ENCODE measurements at regions not wholly inside any gene's neighbourhood (a gene's known extent, or its start where the extent isn't known, plus 50 kb on each side); places are given as distances from the start of the nearest gene placed in this dataset.

- TF ChIP-seq SP1 (IDR thresholded peaks at IDR 0.05) (no peak), ZNF384 (IDR thresholded peaks at IDR 0.05) (no peak), BHLHE40 (IDR thresholded peaks at IDR 0.05; ENCODE audit: borderline replicate concordance) (no peak), TARDBP (IDR thresholded peaks at IDR 0.05) (no peak), L3MBTL2 (conservative IDR thresholded peaks at IDR 0.05) (no peak), NFRKB (IDR thresholded peaks at IDR 0.05) (no peak), FOXM1 (IDR thresholded peaks at IDR 0.05; ENCODE audit: borderline replicate concordance) (no peak)
These were observed 350.9 kb upstream of the HAND2 start for GRCh38 chr4:173880897-173881296.

Measured in HEK293T (cell line).